HG03558 (cell line): ENCODE measurements at regions not wholly inside any gene's neighbourhood (a gene's known extent, or its start where the extent isn't known, plus 50 kb on each side); places are given as distances from the start of the nearest gene placed in this dataset.

Experiments
- ATAC-seq: cut with Tn5 transposase; IDR thresholded peaks from one replicate; pipeline ENCODE4 v1.9.1; 2021; ENCODE audit warnings: moderate number of reproducible peaks; ENCODE audit not compliant: unreplicated experiment; ENCODE audit errors: extremely low read depth

GRCh38 chr5:125710745-125711144, 712.5 kb upstream of the GRAMD2B start:
- ATAC-seq: no peak

- no peak for ATAC-seq
Measured at GRCh38 chr5:125712397-125712796, 710.8 kb upstream of the GRAMD2B start.

DNA sequence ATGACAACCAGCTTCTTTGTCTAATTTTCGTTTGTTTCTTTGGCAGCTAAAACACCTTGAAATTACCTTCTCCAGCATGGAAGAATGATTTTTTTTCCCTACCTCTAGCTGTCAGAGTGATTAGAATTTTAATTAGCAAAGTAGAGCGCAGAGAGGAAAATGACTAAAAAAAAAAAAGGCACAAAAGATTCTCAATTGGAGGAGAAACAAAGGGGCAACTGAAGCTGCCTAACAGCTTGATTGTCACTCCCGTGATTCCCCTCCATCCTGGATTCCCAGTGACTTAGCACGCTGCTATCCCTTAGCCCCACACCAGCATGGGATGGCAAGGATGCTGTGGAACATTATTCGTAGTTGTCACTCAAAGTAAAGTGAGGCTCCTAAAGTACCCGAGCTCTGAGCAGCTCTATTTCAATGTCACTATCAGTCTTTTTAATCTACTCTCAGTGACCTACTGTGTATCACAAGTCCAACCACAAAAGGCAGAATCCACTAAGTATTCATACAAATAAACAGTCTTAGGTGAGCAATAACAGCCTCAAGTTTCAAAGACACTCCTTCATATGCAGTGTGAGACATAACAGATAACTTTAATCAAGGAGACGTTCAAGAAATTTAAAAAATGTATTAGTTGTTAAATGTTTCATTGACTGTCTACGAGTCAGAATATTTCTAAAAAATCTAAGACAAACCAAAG, 710.0 kb upstream of the GRAMD2B start:
- no peak for ATAC-seq

DNA sequence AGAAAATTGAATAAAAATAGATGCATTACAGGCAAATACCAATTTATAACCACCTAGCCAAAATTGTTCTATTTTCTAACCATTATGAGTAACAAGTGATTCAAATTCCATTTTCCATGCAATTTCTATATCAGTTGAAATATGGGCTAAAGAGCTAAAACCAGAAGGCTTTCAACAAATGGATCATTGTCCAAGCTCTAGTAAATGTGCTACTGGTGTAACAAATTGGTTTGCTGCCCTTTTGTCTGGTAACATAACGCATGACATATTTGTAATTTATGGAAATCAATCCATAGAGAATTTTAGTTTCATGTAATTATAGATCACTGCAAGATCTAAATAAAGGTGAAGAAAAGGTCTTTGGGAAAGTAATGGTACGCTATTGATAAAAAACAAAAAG, 708.0 kb upstream of the GRAMD2B start:
- no peak for ATAC-seq

DNA sequence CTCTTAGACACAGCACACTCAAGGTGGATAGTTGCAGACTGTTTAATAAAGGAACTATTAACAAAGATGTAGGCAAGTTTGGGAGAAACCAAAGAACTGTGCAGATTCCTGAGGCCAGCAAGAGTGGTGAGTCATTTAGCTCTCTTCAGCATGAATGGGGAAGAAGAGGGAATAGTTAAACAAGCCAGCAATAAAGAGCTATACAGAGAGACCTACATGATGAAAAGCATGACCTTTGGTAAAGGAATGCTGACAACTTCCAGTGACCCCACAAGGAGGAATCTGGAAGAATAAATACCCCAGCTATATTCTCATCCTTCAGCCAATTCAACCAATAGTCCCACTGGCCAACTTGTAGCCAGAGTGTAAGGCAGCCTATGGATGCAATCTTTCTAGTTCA, 706.0 kb upstream of the GRAMD2B start:
- ATAC-seq: no peak

DNA sequence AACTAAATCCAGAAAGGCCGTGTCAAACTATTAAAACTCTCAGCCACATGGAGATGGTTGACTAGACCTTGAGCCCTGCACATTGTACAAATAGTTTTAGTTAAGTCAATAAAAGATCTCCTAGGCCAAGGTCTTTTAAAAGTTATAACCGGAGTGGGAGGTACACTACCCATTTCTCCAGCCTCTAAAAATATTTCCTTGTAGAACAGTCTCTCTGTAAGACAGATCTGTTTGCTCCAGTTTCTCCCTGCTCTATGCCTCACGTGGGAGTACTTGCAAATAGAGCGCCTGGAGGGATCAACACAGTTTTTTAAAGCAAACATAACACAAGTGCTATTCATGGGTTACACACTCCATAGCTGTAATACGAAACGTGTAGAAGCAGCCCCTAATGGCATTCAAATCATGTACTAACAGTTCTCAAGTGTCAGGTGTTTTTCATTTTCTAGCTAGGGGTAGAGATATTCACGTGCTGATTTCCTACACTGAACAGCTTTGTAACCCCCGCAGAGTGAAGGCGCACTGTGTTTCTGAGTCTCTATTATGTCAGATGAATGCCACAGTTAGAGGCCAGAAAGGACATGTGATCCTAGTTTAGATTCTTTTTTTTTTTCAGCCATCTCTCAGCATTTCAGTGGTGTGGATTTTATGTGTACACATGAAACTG, 703.4 kb upstream of the GRAMD2B start:
- no peak for ATAC-seq

DNA sequence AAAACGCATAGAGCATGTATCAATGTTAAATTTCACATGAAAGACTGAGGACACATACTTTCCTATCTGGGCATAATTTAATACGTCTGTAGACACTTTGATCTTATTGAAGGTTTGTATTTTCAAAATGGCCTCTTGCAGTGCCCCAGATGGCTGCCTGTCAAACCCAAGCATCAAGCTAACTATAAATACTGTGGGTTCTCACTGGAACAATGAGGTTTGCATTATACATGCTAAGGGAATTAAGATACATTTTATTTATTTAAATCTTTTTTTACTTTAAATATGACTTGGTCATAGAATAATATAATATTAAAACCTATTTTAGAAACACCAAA, 702.9 kb upstream of the GRAMD2B start:
- ATAC-seq: no peak

- no peak for ATAC-seq
Measured at GRCh38 chr5:125720721-125721120, 702.5 kb upstream of the GRAMD2B start.

GRCh38 chr5:125722550-125722949, 700.7 kb upstream of the GRAMD2B start:
- ATAC-seq: no peak

GRCh38 chr5:125725691-125726090, 697.5 kb upstream of the GRAMD2B start:
- ATAC-seq: no peak

GRCh38 chr5:125743939-125744338, 679.3 kb upstream of the GRAMD2B start:
- no peak for ATAC-seq

- ATAC-seq: no peak
Measured at GRCh38 chr5:125746917-125747316, 676.3 kb upstream of the GRAMD2B start.

DNA sequence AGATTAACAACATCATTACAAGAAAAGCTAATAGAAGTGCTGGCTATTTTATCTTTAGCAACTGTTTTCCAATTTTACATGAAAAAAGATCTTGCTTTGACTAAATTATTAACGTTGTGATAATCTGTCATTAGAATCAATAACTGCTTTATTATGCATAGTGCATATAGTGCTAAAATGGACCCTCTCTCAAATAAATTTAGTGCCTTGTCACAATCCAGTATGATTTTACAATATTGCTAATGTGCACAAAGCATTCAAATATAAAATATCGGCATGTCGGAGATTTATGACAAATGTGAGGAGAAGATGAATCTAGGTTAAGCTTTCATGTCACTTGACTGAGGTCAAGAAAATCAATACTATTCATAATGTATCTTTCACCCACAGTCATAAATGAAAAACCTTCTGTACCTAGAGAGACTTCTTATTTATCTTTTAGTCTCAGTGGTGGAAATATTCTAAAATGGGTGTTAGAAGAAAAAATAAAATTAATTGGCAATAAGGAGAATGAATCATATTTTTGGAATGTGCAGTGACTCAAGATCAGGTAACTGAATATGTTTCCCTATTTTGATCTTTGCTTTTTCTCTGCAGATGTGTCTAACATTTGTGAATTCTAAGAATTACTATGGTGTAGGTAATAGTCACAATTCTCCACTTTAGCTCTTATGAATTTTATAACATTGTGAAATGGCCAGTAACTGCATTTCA, 672.9 kb upstream of the GRAMD2B start:
- ATAC-seq: no peak

- ATAC-seq: no peak
Measured at GRCh38 chr5:125750861-125751186, 672.4 kb upstream of the GRAMD2B start.

GRCh38 chr5:125756456-125756855, 666.8 kb upstream of the GRAMD2B start:
- ATAC-seq: no peak

GRCh38 chr5:125766706-125767105, 656.5 kb upstream of the GRAMD2B start:
- ATAC-seq: no peak

GRCh38 chr5:125775896-125776295, 647.3 kb upstream of the GRAMD2B start:
- ATAC-seq: no peak

DNA sequence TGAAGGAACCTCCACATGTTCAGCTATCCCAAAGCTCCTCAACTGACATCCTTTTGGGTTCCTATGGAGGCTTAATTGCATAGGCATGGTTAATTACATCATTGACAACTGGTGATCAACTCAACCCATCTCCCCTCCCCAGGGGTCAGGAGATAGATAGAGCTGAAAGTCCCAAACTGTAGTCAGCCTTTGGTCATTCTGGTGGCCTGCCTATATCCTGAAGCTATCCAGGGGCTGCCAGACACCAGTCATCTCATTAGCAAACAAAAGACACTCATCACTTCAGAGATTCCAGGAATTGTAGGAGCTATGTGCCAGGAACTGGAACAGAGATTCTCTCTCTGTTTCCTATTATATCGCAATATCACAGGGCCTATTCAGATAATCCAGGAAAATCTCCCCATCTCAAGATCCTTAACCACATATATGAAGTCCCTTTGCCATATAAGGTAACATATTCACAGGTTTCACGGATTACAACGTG, 646.5 kb upstream of the GRAMD2B start:
- ATAC-seq: no peak

- ATAC-seq: no peak
Measured at GRCh38 chr5:125778791-125779190, 644.4 kb upstream of the GRAMD2B start.

GRCh38 chr5:125785407-125785806, 637.8 kb upstream of the GRAMD2B start:
- no peak for ATAC-seq

- ATAC-seq: no peak
Measured at GRCh38 chr5:125786021-125786420, 637.2 kb upstream of the GRAMD2B start.

DNA sequence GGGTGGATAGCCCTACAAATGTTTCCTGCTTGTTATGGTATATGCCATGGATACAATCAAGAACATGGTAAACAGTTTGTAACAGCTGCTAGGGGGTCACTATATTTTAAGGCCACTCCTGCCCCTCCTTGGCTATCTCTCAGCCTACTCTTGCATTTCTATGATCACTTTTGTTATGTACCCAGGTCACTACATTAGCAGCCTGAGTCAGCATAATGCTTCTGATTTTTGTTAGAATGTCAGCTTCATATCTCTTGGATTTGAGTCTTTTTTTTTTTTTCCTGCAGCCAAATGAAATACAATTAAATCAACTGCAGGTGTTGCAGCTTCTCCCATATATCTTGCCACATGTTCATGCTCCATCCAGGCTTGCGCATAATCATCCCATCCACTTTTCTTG, 629.7 kb upstream of the GRAMD2B start:
- no peak for ATAC-seq
